Natural killer cell treated with Interleukin-12 subunit alpha and Interleukin-12 subunit beta and Interleukin-15 and Interleukin-18, amount 100 ng/mL, for 72 hours (primary cell): ENCODE measurements at regions not wholly inside any gene's neighbourhood (a gene's known extent, or its start where the extent isn't known, plus 50 kb on each side); places are given as distances from the start of the nearest gene placed in this dataset.

Source experiments
- ATAC-seq, 2 donors: fragments of 150-1000 bp; cut with Tn5 transposase in 1 of 2; sonication (Bioruptor Pico), chemical (Tn5 transposase) in 1 of 2; 2 replicates each; pipeline ENCODE4 v1.10.0; 2021
- DNase-seq: peaks from one replicate; pipeline ENCODE4 v3.0.0; 2022; ENCODE audit warnings: low spot score
- H3K27ac Mint-ChIP-seq, 2 donors: 1 replicate in 1 of 2; 2 replicates in 1 of 2; pipeline ENCODE4 v1.8.0; 2022; ENCODE audit warnings: mixed read lengths in 2 of 2, mild to moderate bottlenecking in 1 of 2, moderate library complexity in 1 of 2
- H3K27me3 Mint-ChIP-seq, 2 donors: 1 replicate in 1 of 2; 2 replicates in 1 of 2; pipeline ENCODE4 v1.8.0; 2022; ENCODE audit warnings: mixed read lengths in 2 of 2
- H3K36me3 Mint-ChIP-seq: one replicate; pipeline ENCODE4 v1.8.0; 2022; ENCODE audit warnings: mixed read lengths
- H3K4me1 Mint-ChIP-seq, 2 donors: 1 replicate in 1 of 2; 2 replicates in 1 of 2; pipeline ENCODE4 v1.8.0; 2022; ENCODE audit warnings: low read depth in 2 of 2, mixed read lengths in 2 of 2, mild to moderate bottlenecking in 1 of 2
- H3K4me3 Mint-ChIP-seq: one replicate; pipeline ENCODE4 v1.8.0; 2022; ENCODE audit warnings: mixed read lengths
- H3K9me3 Mint-ChIP-seq: 2 replicates; pipeline ENCODE4 v1.8.0; 2022; ENCODE audit warnings: mixed read lengths

DNA sequence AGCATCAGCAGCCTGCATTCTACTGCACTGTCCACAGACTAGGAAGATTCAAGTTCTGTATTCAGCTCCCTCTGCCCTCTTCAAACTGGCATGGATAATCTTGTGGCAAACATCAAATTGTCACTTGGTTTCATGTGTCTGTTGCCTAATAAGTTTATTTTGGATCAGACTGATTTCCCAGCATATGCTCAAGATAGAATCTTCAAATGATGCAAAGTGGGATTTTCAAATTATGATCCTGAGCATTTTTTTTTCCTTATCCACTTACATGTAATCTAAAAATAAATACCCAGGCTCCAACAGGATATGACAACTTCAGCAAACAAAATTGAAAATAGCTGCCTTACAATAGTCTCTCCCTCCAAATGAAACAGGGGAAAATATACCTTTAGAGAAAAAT is 160.9 kb upstream of the VRK2 start:
- H3K9me3 Mint-ChIP-seq, result no peaks in the 10 kb centered on the region
- peaks cover 6 to 7% of the 10 kb centered on the region in 2 donors for H3K4me1 Mint-ChIP-seq
- no peak overlapping the region for H3K4me3 Mint-ChIP-seq
- no peaks in the 10 kb centered on the region for H3K27me3 Mint-ChIP-seq
- no peaks in the 10 kb centered on the region for H3K36me3 Mint-ChIP-seq
- DNase-seq (no peak), ATAC-seq (no peak)
- no peak overlapping the region for H3K27ac Mint-ChIP-seq

DNA sequence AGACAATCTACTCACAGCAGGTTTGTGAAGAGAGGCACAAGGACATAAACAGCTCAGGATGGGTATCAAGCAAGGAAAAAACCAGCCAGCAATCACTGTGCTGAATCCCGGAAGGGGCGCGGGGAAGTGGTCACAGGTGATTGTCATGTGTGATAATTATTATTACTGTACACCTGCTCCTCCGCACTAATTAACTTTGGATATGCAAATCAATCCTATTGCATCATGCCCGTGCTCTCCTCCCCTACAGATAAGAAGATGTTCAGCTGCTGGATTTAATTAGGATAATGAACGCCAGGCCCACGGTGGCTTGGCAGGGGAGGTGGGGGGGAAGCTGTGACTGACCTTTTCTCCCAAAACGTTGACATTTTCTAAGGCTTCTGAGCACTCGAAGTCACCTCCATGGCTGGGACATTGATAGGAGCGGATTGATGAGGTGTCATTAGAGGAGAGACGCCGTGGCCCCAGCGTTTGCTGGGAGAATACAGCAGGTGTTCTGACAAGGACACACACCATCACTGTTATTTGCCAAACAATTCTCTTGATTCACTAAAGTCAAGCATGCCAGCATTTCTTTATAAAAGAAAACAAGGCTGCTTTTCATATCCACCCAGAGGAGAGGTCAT is 160.3 kb upstream of the VRK2 start:
- Mint-ChIP-seq H3K4me3 (no peak overlapping the region), H3K27me3 (no peaks in the 10 kb centered on the region), H3K4me1 (peaks cover 6 to 7% of the 10 kb centered on the region in 2 donors), H3K9me3 (no peaks in the 10 kb centered on the region), H3K27ac (no peak overlapping the region), H3K36me3 (no peaks in the 10 kb centered on the region)
- ATAC-seq (no peak), DNase-seq (no peak)

DNA sequence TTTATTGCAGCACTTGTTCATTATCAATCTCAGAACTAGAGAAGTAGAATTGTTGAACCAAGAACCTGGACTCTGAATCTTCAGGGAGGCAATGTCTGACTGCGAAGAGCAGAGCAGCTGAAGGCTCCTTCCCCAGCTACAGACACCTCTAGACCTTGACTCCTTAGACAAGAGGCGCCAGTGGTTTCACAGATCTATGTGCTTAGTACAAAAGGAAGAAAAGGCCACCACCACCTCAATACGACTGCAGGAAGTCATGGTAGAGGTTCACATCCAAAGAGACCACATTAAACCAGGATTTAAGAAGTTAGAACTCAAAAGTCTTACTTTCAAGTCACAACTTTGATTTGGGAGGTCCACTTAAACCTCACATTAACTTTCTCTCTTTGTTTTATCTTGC is 158.1 kb upstream of the VRK2 start:
- H3K4me3 Mint-ChIP-seq, result no peak overlapping the region
- no peaks in the 10 kb centered on the region for H3K27me3 Mint-ChIP-seq
- peaks cover 6 to 7% of the 10 kb centered on the region in 2 donors for H3K4me1 Mint-ChIP-seq
- DNase-seq (no peak), ATAC-seq (no peak)
- no peak overlapping the region for H3K27ac Mint-ChIP-seq
- no peaks in the 10 kb centered on the region for H3K9me3 Mint-ChIP-seq
- no peaks in the 10 kb centered on the region for H3K36me3 Mint-ChIP-seq

DNA sequence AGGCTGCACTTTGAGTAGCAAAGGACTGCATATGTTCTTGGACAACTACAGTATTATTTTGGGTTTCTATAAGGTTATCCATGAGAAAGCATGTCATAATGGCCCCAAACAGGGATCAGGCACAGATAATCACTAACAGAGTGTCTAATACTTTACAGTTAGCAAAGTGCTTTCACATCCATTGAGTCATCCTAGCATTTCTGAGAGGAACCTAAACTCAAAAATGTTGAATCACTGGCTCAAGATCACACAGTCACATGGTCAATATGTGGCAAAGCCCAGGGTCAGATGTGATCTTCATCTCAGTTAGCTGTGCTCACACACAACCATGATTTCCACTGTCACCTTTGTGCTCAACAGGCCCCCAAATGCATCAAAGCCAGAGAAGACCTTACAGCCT is 156.1 kb upstream of the VRK2 start:
- no peak overlapping the region for H3K4me3 Mint-ChIP-seq

DNA sequence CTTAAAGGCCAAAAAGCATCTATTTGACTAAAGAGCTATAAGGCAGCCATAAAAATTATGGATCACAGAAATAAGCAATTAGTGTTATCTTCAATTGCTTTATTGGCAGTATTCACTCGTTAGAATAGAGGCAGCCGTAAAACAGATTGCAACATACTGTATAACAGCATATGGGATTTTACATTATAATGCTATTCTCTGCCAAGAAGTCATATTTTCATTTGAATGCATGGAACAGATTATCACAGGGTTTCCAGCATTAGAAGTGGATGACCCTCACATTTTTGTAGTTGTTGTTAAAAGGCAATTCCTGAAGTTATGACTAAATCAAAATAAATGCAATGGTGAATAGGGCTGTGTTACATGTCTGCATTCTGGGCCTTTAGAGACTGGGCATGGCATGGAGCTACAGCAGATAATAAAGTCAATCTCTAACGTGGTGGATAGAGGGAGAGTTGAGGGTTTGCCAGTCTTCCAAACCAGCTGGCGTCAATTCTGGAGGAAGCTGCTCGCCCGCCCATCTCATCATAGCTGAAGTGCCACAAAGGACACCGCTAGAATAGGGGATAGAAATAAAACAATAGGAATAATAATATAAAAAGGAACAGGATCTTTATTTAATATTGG is 155.4 kb upstream of the VRK2 start:
- H3K4me3 Mint-ChIP-seq, result no peak overlapping the region
- DNase-seq, result no peak

More for the DNA sequence above, 156.1 kb upstream of the VRK2 start:
- no peak for ATAC-seq
- peaks cover 0 to 2% of the 10 kb centered on the region in 2 donors for H3K27me3 Mint-ChIP-seq
- H3K4me1 Mint-ChIP-seq, result peaks cover 6 to 7% of the 10 kb centered on the region in 2 donors
- no peak overlapping the region for H3K27ac Mint-ChIP-seq
- H3K9me3 Mint-ChIP-seq, result no peaks in the 10 kb centered on the region
- DNase-seq, result no peak
- no peaks in the 10 kb centered on the region for H3K36me3 Mint-ChIP-seq

DNA sequence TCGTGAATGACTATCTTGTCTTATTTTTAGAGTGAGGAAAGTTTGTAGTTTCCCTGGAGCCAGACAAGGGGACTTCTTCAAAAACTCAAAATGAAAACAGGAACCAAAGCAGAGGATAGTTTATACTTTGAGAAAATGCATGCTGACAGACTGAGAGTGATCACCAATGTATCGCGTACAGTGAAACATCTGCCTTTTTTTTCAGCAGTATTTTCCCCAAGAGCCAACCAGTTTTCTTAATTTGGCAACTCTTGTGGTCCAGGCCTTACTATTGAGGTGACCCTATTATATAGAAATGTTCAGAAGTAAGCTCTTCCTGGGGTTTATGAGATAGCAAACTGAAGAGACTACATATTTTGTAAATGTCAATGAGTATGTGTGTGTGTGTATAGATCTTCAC is 153.7 kb upstream of the VRK2 start:
- Mint-ChIP-seq H3K27me3 (peaks cover 0 to 2% of the 10 kb centered on the region in 2 donors), H3K27ac (no peak overlapping the region), H3K36me3 (no peaks in the 10 kb centered on the region), H3K4me1 (peaks cover 6 to 7% of the 10 kb centered on the region in 2 donors), H3K9me3 (no peaks in the 10 kb centered on the region), H3K4me3 (no peak overlapping the region)
- ATAC-seq, result no peak
- no peak for DNase-seq

More for the DNA sequence above, 155.4 kb upstream of the VRK2 start:
- Mint-ChIP-seq H3K27ac (no peak overlapping the region), H3K9me3 (no peaks in the 10 kb centered on the region), H3K4me1 (peaks cover 6 to 7% of the 10 kb centered on the region in 2 donors), H3K36me3 (no peaks in the 10 kb centered on the region), H3K27me3 (peaks cover 0 to 2% of the 10 kb centered on the region in 2 donors)
- no peak for ATAC-seq

DNA sequence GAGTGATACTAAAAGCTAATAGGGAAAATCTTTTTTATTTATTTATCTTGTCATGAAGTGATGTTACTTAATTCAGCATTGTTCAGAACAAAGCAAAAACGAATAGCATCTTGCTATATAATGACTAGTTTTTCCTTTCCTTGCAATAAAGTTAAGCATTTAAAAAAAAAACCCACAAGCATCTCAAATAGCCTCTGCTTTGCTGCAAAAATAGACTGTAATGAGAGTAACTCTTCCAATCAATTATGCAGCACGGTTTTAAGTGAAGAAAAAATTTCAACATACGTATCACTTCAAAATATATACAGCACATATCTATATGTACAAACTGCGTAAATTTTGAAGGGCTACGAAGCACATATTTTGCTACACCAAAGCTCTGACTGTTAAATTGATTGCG is 153.3 kb upstream of the VRK2 start:
- peaks cover 3 to 4% of the 10 kb centered on the region in 2 donors for H3K4me1 Mint-ChIP-seq

DNA sequence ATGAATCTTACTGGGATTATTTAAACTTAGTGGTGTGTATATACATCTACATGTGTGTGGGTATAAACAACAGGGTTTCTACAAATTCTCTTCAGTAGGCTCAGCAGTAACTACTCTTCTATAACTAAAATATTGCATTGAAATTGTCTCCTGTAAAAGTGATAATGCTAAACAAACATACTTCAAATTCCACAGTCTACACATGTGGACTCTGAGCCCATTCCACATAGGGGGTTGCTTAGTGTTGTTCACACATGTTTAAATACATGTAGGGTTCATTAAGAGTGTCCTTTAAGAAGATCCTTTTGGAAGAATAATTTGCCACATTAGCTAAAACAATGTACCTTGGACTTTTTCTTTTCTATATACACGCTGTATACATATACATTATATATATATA is 152.8 kb upstream of the VRK2 start:
- Mint-ChIP-seq H3K27ac (no peak overlapping the region), H3K9me3 (no peaks in the 10 kb centered on the region), H3K36me3 (no peaks in the 10 kb centered on the region), H3K4me1 (no peaks in the 10 kb centered on the region), H3K4me3 (no peak overlapping the region), H3K27me3 (peaks cover 0 to 2% of the 10 kb centered on the region in 2 donors)
- no peak for ATAC-seq
- DNase-seq, result no peak

More for the DNA sequence above, 153.3 kb upstream of the VRK2 start:
- DNase-seq (no peak), ATAC-seq (no peak)
- Mint-ChIP-seq H3K4me3 (no peak overlapping the region), H3K9me3 (no peaks in the 10 kb centered on the region), H3K27me3 (peaks cover 0 to 2% of the 10 kb centered on the region in 2 donors), H3K36me3 (no peaks in the 10 kb centered on the region), H3K27ac (no peak overlapping the region)

DNA sequence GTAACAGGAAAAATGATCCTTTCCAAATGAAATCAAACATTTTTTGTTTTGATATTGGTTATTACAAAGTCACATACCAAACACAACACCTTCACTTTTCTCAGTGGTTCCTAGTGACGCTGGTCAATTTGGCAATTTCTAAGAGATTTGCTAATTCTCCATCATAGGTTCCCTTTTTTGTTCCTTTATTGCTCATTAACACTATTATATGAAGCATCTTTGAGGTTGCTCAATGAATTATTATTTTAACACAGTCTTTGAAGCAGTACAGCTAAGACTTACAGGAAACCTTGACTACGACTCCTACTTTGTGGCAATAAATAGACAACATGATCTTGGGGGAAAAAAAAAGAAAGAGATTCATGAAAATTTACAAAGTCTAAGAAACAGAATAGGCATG is 152.2 kb upstream of the VRK2 start:
- Mint-ChIP-seq H3K9me3 (no peaks in the 10 kb centered on the region), H3K36me3 (no peaks in the 10 kb centered on the region), H3K27ac (no peak overlapping the region), H3K4me3 (no peak overlapping the region), H3K27me3 (peaks cover 0 to 2% of the 10 kb centered on the region in 2 donors), H3K4me1 (no peaks in the 10 kb centered on the region)
- no peak for ATAC-seq
- DNase-seq, result no peak

DNA sequence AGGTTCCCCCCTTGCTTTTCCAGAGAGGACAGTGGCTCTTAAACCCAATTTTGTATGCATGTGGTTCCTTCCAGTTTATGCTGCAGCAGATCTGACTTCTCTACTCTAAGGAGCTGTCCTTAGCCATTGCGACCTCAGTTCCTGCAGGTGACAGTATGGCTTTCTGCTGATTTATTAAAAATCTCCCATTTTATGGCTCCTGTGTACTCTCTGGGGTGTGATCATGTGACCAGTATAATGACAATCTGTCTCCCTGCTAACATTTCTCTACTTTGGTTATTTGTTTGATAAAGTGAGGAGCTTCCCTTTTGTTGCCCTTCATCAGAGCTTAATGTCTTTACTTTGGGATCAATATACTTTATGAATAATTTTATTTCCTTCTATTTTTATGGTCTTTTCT is 148.7 kb upstream of the VRK2 start:
- no peak for DNase-seq
- no peak for ATAC-seq
- no peak overlapping the region for H3K4me3 Mint-ChIP-seq
- no peak overlapping the region for H3K27ac Mint-ChIP-seq
- peaks cover 0 to 3% of the 10 kb centered on the region in 2 donors for H3K4me1 Mint-ChIP-seq
- no peaks in the 10 kb centered on the region for H3K9me3 Mint-ChIP-seq
- H3K27me3 Mint-ChIP-seq, result peaks cover 0 to 2% of the 10 kb centered on the region in 2 donors
- H3K36me3 Mint-ChIP-seq, result no peaks in the 10 kb centered on the region

DNA sequence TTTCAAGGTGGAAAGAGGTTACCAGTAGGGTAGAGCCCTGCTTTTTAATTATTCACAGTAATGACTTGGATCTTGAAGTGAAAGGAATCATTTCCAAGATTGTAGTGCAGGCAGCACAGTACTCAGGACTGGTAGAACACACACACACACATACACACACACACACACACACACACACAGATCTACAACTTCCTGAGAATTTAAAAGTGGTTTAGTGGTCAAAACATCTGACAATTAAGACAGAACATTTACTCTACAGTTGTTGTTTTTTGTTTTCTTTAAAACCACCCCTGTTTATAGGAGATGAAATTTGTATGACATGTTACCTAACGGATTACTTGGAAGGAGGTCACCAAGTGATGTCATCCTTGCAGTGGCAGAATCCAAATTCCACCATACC is 146.7 kb upstream of the VRK2 start:
- Mint-ChIP-seq H3K4me1 (peaks cover 0 to 3% of the 10 kb centered on the region in 2 donors), H3K36me3 (no peaks in the 10 kb centered on the region), H3K4me3 (no peak overlapping the region), H3K27me3 (peaks cover 0 to 2% of the 10 kb centered on the region in 2 donors), H3K27ac (no peak overlapping the region), H3K9me3 (no peaks in the 10 kb centered on the region)
- DNase-seq (no peak), ATAC-seq (no peak)

DNA sequence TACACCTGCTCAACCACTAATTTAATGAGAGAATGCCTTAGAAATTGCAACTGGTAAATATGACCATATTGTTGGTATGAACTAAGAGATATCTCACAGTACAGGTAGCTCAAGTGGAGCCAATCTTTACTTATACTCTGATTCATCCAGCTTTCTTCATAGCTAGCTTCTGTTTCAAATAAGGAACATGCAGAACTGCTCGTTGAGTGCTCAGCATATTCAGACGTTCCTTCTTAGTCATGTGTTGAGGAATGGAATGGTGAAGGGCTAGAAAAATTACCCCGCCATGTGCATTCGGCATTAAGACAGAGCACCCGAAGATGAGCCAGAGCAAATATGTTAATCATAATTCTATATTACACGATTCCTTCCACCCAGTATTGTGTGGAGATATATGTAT is 144.0 kb upstream of the VRK2 start:
- ATAC-seq (no peak), DNase-seq (no peak)
- Mint-ChIP-seq H3K9me3 (no peaks in the 10 kb centered on the region), H3K36me3 (no peaks in the 10 kb centered on the region), H3K27me3 (no peaks in the 10 kb centered on the region), H3K27ac (no peak overlapping the region), H3K4me1 (peaks cover 4 to 6% of the 10 kb centered on the region in 2 donors), H3K4me3 (no peak overlapping the region)

DNA sequence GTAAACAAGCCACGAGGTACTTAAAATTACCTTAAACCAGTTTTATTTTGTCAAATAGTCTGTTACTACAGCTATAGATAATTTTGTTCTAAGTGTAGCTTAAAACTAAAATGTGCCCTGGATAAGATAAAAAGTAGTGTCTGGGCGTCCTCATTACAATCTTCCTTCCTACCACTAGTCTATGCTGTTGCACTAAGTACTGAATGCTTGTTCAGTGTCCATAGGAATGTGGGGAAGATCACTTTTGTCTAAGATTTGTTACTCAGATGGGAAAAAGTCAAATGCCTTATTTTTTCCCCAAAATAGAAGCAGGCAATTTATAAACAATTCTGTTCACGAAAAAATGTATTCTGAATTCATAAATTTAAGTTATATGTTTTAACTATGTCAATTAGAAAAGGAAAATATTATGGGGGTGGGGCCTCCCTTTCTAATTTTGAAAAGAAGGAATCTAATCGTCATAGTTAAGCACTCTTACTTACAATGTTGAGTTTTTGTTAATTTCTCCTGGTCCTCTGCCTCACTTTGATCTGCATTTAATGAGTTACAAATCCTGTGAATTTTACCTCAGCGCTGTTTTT is 140.4 kb upstream of the VRK2 start:
- Mint-ChIP-seq H3K4me3 (no peak overlapping the region), H3K4me1 (peaks cover 8 to 12% of the 10 kb centered on the region in 2 donors), H3K9me3 (no peaks in the 10 kb centered on the region), H3K36me3 (no peaks in the 10 kb centered on the region), H3K27me3 (no peaks in the 10 kb centered on the region), H3K27ac (no peak overlapping the region)
- ATAC-seq (peak in 1 of 2 donors; percentile 58), DNase-seq (no peak)

DNA sequence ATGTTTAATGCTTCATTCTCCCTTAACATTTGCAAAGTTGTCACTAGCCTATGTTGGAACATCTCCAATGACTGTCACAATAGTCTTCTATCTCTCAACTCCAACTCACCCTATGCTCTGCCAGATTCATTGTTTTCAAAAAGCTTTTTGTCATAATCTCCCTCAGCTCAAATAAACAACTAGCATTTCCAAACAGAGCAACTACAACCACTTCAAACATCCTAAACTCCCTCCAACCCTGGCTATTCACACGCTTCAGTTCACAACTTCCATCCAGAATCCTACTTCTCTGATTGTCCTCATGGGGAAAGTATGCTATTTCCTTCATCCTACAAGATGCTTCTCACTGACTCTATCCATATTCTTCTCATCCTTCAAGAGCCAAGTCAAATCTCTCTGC is 139.2 kb upstream of the VRK2 start:
- Mint-ChIP-seq H3K9me3 (no peaks in the 10 kb centered on the region), H3K36me3 (no peaks in the 10 kb centered on the region), H3K27me3 (no peaks in the 10 kb centered on the region), H3K4me1 (peaks cover 8 to 12% of the 10 kb centered on the region in 2 donors), H3K27ac (peak overlapping the region; percentile 0 to 1), H3K4me3 (no peak overlapping the region)
- ATAC-seq, result no peak
- DNase-seq, result no peak
